ENCODE measurements at regions not wholly inside any gene's neighbourhood (a gene's known extent, or its start where the extent isn't known, plus 50 kb on each side); places are given as distances from the start of the nearest gene placed in this dataset.

DNA sequence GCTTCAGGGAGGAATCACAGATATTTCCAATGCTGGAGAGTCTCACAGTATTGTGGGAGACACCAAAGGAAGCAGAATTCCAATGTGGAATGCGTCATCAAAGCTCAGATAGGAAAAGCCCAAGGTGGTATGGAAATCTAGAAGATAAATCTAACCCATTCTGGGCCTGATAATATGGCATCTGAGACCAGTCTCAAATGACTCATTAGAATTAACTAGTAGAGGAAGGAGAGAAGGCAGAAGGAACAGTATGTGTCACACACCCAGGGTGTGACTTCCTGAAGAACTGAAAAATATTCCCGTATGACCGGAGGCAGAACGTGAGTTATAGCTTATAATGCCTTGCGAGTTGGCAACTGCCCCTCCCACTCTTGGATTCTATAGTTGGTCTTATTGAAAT, 499.2 kb downstream of the PLPP3 start:
- DNase-seq (ENCODE audit: low read depth, low spot score) = peak; percentile 27

DNA sequence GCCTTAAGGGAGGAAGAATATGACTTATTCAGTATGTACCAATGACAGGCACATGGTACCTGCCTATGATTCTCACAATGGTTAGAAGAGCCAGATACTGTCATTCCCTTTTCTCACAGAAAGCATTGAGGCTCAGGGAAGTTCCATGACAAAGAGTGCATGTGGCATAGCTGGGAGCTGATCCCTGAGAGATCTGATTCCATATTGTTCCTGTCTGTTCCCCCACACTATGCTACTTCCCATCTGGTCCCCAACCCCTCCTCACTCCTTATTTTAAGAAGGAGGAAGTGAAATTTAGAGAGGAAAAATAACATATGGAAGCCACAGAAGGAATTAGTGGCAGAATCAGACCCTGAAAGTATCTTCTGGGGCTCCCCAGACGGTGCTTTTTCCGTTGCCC, 500.0 kb downstream of the PLPP3 start:
- DNase-seq (ENCODE audit: low read depth, low spot score) = no peak

DNA sequence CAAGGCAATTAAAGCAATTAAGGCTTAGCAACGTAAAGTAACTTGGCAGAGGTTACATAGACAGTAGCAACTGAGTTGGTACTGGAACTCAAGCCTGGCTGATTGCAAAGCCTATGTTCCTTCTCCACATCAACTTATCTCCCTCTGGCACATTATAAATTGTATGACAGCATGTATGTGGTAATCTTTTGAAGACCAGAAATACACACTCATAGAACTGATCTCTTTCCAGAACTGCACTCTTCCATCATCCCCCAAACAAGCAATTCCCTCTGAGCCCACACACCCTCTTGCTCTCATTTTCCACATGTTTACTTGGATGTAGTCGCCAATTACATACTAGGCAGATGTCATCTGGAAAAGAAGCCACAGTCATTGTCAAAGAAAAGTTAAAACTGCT, 502.2 kb downstream of the PLPP3 start:
- DNase-seq (ENCODE audit: low read depth, low spot score) = no peak

GRCh38 chr1:56074007-56074651, 505.2 kb downstream of the PLPP3 start:
- peak; percentile 96 for DNase-seq (ENCODE audit: low read depth, low spot score)

- no peak for DNase-seq (ENCODE audit: low read depth, low spot score)
These were observed 505.8 kb downstream of the PLPP3 start for GRCh38 chr1:56073614-56074006.

GRCh38 chr1:56073206-56073605, 506.2 kb downstream of the PLPP3 start:
- DNase-seq (ENCODE audit: low read depth, low spot score) = no peak

DNA sequence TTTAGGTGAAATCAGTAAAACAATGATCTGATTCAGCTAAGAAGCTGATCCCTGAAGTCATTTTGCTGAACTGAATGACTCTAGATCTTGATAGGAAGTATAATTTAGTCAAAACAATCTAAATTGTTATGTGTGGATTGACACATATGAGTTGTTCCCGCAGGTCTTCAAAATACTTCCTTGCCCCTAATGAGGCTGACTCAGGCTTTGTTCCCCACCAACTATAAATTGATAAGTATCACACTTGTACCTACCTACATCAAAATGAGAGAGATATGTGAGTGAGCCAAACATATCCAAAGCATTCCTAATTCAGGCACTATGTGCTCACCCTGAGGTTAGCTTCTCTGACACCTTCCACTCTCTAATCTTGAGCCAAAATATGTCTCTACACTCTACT, 507.1 kb downstream of the PLPP3 start:
- no peak for DNase-seq (ENCODE audit: low read depth, low spot score)

DNA sequence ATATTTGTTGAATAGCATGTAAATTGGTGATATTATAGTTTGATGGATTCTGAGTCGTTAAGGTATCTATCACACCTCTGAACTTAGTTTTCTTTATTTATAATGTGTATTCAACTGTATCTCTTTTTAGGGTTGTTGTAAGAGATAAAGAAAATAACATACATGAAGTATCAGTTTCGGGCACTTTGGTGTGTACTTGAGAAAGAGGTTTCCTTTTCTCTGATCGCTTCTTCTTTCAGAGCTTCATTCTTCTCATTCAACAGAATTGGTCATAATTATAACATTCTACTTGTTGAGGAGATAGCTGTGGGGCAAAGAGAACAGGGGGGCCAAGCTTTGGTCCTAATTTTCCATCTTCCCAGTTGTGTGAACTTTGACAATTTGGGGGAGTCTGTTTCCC, 508.0 kb downstream of the PLPP3 start:
- no peak for DNase-seq (ENCODE audit: low read depth, low spot score)

- no peak for DNase-seq (ENCODE audit: low read depth, low spot score)
These were observed 508.8 kb downstream of the PLPP3 start for GRCh38 chr1:56070601-56071000.

- DNase-seq (ENCODE audit: low read depth, low spot score) = no peak
These were observed 509.5 kb downstream of the PLPP3 start for GRCh38 chr1:56069824-56070223.

- no peak for DNase-seq (ENCODE audit: low read depth, low spot score)
These were observed 510.5 kb downstream of the PLPP3 start for GRCh38 chr1:56068908-56069307.

DNA sequence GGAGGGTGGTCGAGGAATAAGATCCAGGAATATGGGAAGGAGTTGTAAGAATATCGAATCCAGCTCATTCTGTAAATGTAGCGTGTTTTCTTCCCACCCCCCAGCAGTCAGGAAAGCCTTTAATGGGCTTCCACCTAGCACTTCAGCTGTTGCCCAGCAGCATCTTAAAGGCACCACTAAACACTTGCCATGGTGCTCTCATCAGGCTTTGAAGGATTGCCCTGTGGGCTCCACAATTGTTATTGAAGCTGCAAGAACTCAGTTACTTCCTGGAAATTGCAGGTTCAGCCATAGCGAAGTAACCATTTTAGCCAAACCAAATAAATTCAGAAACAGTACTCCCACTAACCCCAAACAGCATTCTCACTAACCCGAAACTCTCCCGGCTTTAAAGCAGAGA, 511.2 kb downstream of the PLPP3 start:
- DNase-seq (ENCODE audit: low read depth, low spot score) = no peak

DNA sequence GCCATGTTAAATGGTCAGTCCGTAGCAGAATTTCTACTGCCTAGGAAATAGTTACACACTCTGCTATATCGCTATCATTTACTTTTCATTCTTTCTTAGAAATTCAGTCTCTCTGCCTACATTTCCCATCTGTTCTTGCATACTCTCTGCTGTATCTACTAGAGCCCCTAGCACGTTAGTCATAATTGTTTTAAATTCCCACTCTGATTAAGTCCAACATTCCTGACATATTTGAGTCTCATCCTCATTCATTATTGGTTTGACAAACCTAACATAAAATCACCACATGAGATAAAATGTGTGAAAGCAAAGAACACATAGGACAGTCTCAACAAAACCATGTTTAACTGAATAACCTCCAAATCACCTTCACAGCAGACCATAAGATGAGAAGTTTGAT, 513.6 kb downstream of the PLPP3 start:
- no peak for DNase-seq (ENCODE audit: low read depth, low spot score)

GRCh38 chr1:56064705-56065104, 514.7 kb downstream of the PLPP3 start:
- DNase-seq (ENCODE audit: low read depth, low spot score) = no peak

GRCh38 chr1:56063461-56063860, 515.9 kb downstream of the PLPP3 start:
- DNase-seq (ENCODE audit: low read depth, low spot score) = no peak

- DNase-seq (ENCODE audit: low read depth, low spot score) = no peak
These were observed 516.7 kb downstream of the PLPP3 start for GRCh38 chr1:56062625-56063024.

GRCh38 chr1:56061824-56062223, 517.5 kb downstream of the PLPP3 start:
- DNase-seq (ENCODE audit: low read depth, low spot score) = no peak

- no peak for DNase-seq (ENCODE audit: low read depth, low spot score)
These were observed 518.5 kb downstream of the PLPP3 start for GRCh38 chr1:56060906-56061305.

DNA sequence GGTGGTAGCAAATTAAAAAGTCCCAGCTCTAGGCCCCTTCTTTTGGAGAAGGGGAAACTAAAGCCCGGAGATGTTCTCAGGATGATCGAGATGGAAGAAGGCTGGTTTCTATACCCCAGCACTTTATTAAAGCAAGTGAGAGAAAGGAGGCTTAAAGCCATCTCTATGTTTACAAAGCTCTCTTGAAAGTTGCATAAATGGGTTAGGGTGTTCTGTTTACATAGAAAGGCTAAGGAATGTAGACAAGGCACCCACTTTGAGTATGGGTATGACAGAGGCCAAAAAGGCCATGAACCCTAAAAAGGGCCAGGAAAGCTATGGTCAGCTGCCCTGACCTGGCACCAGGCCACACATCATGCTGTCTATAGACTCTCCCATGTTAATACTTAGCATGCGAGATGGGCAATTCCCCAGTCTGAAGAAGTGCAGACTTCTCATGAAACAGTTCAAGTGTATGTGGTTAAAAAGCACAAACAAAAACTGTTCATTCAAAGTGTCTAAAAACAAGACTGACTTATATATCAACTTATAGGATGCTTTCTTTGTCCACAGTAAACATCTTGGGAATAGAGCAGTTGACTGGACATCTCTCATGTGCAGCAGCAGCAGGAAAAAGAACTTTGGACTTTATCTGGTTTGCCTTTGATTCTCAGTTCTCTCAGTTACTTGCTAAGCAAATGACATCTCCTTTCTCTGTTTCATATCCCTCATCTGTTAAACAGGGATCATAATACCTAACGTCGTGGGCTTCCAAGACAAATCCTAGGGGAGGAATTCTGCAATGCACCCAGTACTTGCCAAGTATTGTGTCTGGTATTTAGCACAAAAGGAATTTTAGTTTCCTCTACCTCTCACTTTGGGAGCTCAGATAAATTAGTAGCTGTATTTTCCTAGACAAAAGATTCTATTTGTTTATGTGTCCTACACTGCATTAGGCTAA, 521.6 kb downstream of the PLPP3 start:
- DNase-seq (ENCODE audit: low read depth, low spot score) = no peak

GRCh38 chr1:56056438-56057287, 522.7 kb downstream of the PLPP3 start:
- DNase-seq (ENCODE audit: low read depth, low spot score) = no peak

DNA sequence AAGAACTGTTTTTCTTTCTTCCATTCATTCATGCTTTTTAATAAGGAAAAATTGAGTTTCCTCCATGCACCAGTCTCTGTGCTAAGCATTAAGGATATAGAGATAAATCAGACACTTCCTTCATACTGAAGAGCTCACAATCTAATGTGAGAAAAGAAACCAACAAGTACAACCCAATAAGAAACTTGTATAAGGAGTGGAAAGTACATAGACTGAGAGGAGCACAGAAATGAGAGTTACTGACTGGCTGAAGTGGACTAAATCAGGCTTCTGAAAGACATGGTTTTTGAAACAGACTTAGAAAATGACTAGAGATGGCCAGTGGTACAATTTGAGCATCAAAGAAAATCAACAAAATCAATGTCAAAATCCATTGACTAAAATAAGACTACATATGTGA, 524.4 kb downstream of the PLPP3 start:
- DNase-seq (ENCODE audit: low read depth, low spot score) = no peak

DNA sequence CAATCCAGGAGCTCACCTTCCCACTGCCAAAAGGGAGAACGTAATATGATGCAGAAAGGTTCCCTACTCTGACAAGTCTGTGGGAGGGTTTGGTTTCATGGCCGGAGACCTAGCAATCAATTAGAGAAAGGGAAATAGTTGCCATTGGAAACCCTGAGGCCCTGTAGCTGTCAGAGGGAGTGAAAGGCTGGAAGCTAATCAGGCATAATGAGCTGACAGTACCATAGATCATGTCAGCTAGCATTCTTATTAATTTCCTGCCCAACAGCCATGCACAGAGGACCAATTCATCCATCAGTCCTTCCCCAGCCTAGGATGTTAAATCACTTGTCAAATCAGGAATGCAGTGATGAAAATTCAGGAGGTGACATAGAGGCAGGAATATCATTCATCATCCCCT, 527.3 kb downstream of the PLPP3 start:
- DNase-seq (ENCODE audit: low read depth, low spot score) = no peak

All from pulmonary artery endothelial cell (primary cell).